Fibroblast of lung (primary cell): ENCODE measurements at regions not wholly inside any gene's neighbourhood (a gene's known extent, or its start where the extent isn't known, plus 50 kb on each side); places are given as distances from the start of the nearest gene placed in this dataset.

ENCODE experiments used
- CTCF ChIP-seq, 2 donors: IDR thresholded peaks in 1 of 2; conservative IDR thresholded peaks in 1 of 2; 1 replicate in 1 of 2; 2 replicates in 1 of 2; pipeline ENCODE4 v1.5.1; 2011 to 2012; ENCODE audit warnings: low read length in 2 of 2, control low read depth in 1 of 2, inconsistent platforms in 1 of 2, low read depth in 1 of 2, mild to moderate bottlenecking in 1 of 2
- EZH2 ChIP-seq: IDR thresholded peaks from 2 replicates; pipeline ENCODE4 v1.5.1; 2012; ENCODE audit warnings: low read length, control low read depth, mild to moderate bottlenecking; ENCODE audit errors: missing control alignments

- TF ChIP-seq EZH2: no peak
- no peak for TF ChIP-seq CTCF (conservative IDR thresholded peaks at IDR 0.05 in 1 of 2, IDR thresholded peaks at IDR 0.05 in 1 of 2; ENCODE audit: low read depth in 1 of 2, low read length in 2 of 2)
Observed at GRCh38 chr2:51151490-51152140, 119.7 kb upstream of the NRXN1 start.
